SU-DHL-6 (cell line): ENCODE measurements at regions not wholly inside any gene's neighbourhood (a gene's known extent, or its start where the extent isn't known, plus 50 kb on each side); places are given as distances from the start of the nearest gene placed in this dataset.

Source experiments
- H2AFZ ChIP-seq: fragments of 200-600 bp; sonication (generic); 2 replicates; pipeline ENCODE4 v1.6.1; 2014; ENCODE audit warnings: low read depth, mild to moderate bottlenecking, moderate library complexity, mixed read lengths, antibody characterized with exemption, low read length; ENCODE audit not compliant: severe bottlenecking
- H3F3A ChIP-seq: fragments of 200-600 bp; shearing (Covaris generic); 2 replicates; pipeline ENCODE4 v1.6.0; 2016; ENCODE audit warnings: antibody characterized with exemption, mild to moderate bottlenecking; ENCODE audit not compliant: insufficient read depth
- H3K27ac ChIP-seq: fragments of 200-600 bp; sonication (generic); 2 replicates; pipeline ENCODE4 v1.5.1; 2016; ENCODE audit warnings: low read depth, mild to moderate bottlenecking, low read length, moderate library complexity, mixed read lengths
- H3K27me3 ChIP-seq: fragments of 200-600 bp; sonication (generic), shearing (Covaris generic); 2 replicates; pipeline ENCODE4 v1.6.0; 2014; ENCODE audit warnings: mild to moderate bottlenecking, low read length
- H3K36me3 ChIP-seq: fragments of 200-600 bp; sonication (generic); 2 replicates; pipeline ENCODE4 v1.6.1; 2014; ENCODE audit warnings: mild to moderate bottlenecking, low read length, mixed read lengths
- H3K4me2 ChIP-seq: fragments of 300-600, 200-600 bp; shearing (Covaris generic), sonication (generic); 2 replicates; pipeline ENCODE4 v1.6.0; 2014; ENCODE audit warnings: low read length, low read depth, mild to moderate bottlenecking; ENCODE audit not compliant: poor library complexity, severe bottlenecking
- H3K4me3 ChIP-seq: fragments of 200-600 bp; sonication (generic); 2 replicates; pipeline ENCODE4 v1.5.1; 2014; ENCODE audit warnings: antibody characterized with exemption, low read length, mild to moderate bottlenecking, mixed read lengths; ENCODE audit not compliant: insufficient read depth, poor library complexity, severe bottlenecking
- H3K79me2 ChIP-seq: fragments of 200-600 bp; sonication (generic); 2 replicates; pipeline ENCODE4 v1.6.1; 2014; ENCODE audit warnings: mild to moderate bottlenecking, low read length, moderate library complexity; ENCODE audit not compliant: insufficient read depth
- H3K9ac ChIP-seq: fragments of 200-600 bp; sonication (generic); 2 replicates; pipeline ENCODE4 v1.7.0; 2014; ENCODE audit warnings: mild to moderate bottlenecking, low read length
- H3K9me2 ChIP-seq: fragments of 200-600 bp; sonication (generic); replicated peaks from 2 replicates; pipeline ENCODE4 v1.6.1; 2014; ENCODE audit warnings: low read length; ENCODE audit not compliant: insufficient read depth
- H3K9me3 ChIP-seq: fragments of 200-600 bp; sonication (generic); 2 replicates; pipeline ENCODE4 v1.6.1; 2014; ENCODE audit warnings: low read length, mixed read lengths; ENCODE audit not compliant: insufficient read depth
- H4K20me1 ChIP-seq: fragments of 200-600 bp; sonication (generic); 2 replicates; pipeline ENCODE4 v1.6.1; 2014; ENCODE audit warnings: low read depth, mild to moderate bottlenecking, antibody characterized with exemption, low read length, moderate library complexity, mixed read lengths
- CTCF ChIP-seq: fragments of 200-600 bp; sonication (generic); IDR thresholded peaks from one replicate; pipeline ENCODE4 v1.5.1; 2017; ENCODE audit warnings: antibody characterized with exemption, mild to moderate bottlenecking, low read length, moderate library complexity; ENCODE audit not compliant: insufficient read depth, poor library complexity, severe bottlenecking
- EZH2phosphoT487 ChIP-seq: fragments of 200-600 bp; sonication (generic), shearing (Covaris generic); conservative IDR thresholded peaks from 2 replicates; pipeline ENCODE4 v1.6.1; 2018; ENCODE audit warnings: mild to moderate bottlenecking, antibody characterized with exemption, low read length, moderate library complexity, mixed read lengths

GRCh38 chr7:114085592-114086501 is 167.0 kb upstream of the PPP1R3A start:
- no peak for TF ChIP-seq EZH2phosphoT487
- no peak for TF ChIP-seq CTCF
- Histone ChIP-seq H2AFZ (no peak overlapping the region), H3F3A (no peaks in the 10 kb centered on the region), H3K9me2 (no peaks in the 10 kb centered on the region), H3K4me2 (no peak overlapping the region), H3K4me3 (no peak overlapping the region), H3K27ac (no peak overlapping the region), H3K27me3 (no peaks in the 10 kb centered on the region), H4K20me1 (0 out of 2 replicates have a peak, but pooled peaks cover 3% of the 10 kb centered on the region), H3K79me2 (no peaks in the 10 kb centered on the region), H3K9ac (no peak overlapping the region), H3K9me3 (no peaks in the 10 kb centered on the region), H3K36me3 (no peaks in the 10 kb centered on the region)

GRCh38 chr7:114085313-114085591 is 166.4 kb upstream of the PPP1R3A start:
- Histone ChIP-seq H2AFZ (no peak overlapping the region), H3K27me3 (no peaks in the 10 kb centered on the region), H4K20me1 (0 out of 2 replicates have a peak, but pooled peaks cover 3% of the 10 kb centered on the region), H3K9me2 (no peaks in the 10 kb centered on the region), H3K36me3 (no peaks in the 10 kb centered on the region), H3K4me2 (no peak overlapping the region), H3K4me3 (no peak overlapping the region), H3K9me3 (no peaks in the 10 kb centered on the region), H3K27ac (no peak overlapping the region), H3K79me2 (no peaks in the 10 kb centered on the region), H3F3A (no peaks in the 10 kb centered on the region), H3K9ac (no peak overlapping the region)
- no peak for TF ChIP-seq CTCF
- no peak for TF ChIP-seq EZH2phosphoT487

DNA sequence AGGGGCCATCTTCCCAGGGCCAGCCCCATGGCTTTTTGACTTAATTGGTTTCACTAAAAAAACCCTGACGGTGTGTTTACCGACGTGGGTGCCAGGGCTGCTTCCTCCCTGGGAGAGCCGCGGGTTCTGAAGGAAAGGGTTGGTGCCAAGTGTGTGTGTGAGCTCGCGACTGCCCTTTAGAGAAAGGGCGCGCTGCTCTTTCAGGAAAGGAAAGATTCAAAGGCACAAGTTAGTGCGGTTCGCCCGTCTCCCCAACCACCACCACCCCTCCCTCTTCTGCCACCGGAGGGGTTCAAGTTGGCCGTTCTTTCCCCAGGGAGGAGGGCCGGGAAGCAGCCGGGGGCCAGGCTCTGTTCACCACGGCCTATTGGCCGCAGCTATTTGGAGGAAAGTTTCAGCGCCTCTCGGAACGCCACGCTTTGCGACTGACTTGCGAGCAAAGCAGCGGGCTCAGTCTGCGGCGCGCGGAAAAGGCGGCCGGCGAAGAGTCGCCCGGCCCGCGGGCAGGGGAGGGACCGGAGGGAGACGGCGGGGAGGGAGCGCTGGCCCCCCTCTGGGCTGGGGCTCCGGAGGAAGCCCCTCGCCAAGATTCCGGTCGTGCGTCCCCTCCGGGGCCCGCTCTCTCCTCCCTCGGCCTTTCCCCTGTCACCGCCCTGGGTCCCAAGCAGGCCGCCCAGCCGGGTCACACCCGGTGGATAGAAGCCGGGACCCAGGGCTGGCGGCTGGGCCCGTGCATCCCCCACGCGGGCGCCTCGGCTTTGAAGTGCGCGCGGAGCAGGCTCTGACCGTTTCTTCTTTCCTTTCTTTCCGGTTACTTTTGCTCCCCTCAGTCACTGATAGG is 165.9 kb upstream of the PPP1R3A start:
- Histone ChIP-seq H4K20me1 (0 out of 2 replicates have a peak, but pooled peaks cover 2% of the 10 kb centered on the region), H3K27ac (no peak overlapping the region), H2AFZ (no peak overlapping the region), H3K9me3 (no peaks in the 10 kb centered on the region), H3K9me2 (no peaks in the 10 kb centered on the region), H3K4me2 (no peak overlapping the region), H3K79me2 (no peaks in the 10 kb centered on the region), H3K4me3 (no peak overlapping the region), H3K36me3 (no peaks in the 10 kb centered on the region), H3K27me3 (no peaks in the 10 kb centered on the region), H3K9ac (no peak overlapping the region), H3F3A (no peaks in the 10 kb centered on the region)
- no peak for TF ChIP-seq CTCF
- no peak for TF ChIP-seq EZH2phosphoT487
